NT2/D1 (cell line): ENCODE measurements at regions not wholly inside any gene's neighbourhood (a gene's known extent, or its start where the extent isn't known, plus 50 kb on each side); places are given as distances from the start of the nearest gene placed in this dataset.

ENCODE experiments used
- YY1 ChIP-seq: IDR thresholded peaks from 2 replicates; pipeline ENCODE4 v1.6.1; 2011; ENCODE audit not compliant: insufficient read length, insufficient read depth
- ZNF274 ChIP-seq: IDR thresholded peaks from 2 replicates; pipeline ENCODE4 v1.6.1; 2011; ENCODE audit warnings: mild to moderate bottlenecking, low read depth, low read length

DNA sequence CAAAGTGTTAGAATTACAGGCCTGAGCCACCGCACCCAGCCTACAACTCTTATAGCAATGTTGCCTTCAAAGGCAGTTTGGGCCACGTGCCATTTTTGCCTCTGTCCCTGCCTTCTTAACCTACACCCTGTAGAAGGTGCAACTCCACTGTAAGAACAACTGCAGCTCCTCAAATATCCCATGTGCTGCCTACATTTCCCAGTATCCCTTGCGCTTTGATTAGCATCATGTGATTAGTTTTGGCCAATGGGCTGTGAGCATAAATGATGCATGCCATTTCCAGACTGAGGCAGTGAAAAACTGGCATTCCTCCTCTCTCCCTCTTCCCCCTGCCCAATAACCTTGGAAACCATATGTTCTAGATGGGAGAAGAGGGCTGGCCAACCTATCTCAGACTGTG is 75.2 kb upstream of the MRI1 start:
- TF ChIP-seq ZNF274: no peak
- no peak for TF ChIP-seq YY1
